HG02763 (cell line): ENCODE measurements at regions not wholly inside any gene's neighbourhood (a gene's known extent, or its start where the extent isn't known, plus 50 kb on each side); places are given as distances from the start of the nearest gene placed in this dataset.

Source experiments
- ATAC-seq: cut with Tn5 transposase; IDR thresholded peaks from one replicate; pipeline ENCODE4 v1.9.1; 2021; ENCODE audit warnings: mild to moderate bottlenecking, moderate library complexity; ENCODE audit not compliant: unreplicated experiment

GRCh38 chr2:43023791-43024514 lies 202.5 kb downstream of the ZFP36L2 start:
- no peak for ATAC-seq

- ATAC-seq = no peak
These were observed 203.5 kb downstream of the ZFP36L2 start for GRCh38 chr2:43022896-43023295.

GRCh38 chr2:43021791-43022509 lies 204.5 kb downstream of the ZFP36L2 start:
- no peak for ATAC-seq

GRCh38 chr2:43020990-43021669 lies 205.3 kb downstream of the ZFP36L2 start:
- ATAC-seq = no peak

- no peak for ATAC-seq
These were observed 206.1 kb downstream of the ZFP36L2 start for GRCh38 chr2:43020296-43020695.

- no peak for ATAC-seq
These were observed 206.7 kb downstream of the ZFP36L2 start for GRCh38 chr2:43019536-43020183.

GRCh38 chr2:43019025-43019367 lies 207.4 kb downstream of the ZFP36L2 start:
- ATAC-seq = no peak

- no peak for ATAC-seq
These were observed 208.0 kb downstream of the ZFP36L2 start for GRCh38 chr2:43018179-43019024.

- no peak for ATAC-seq
These were observed 212.5 kb downstream of the ZFP36L2 start for GRCh38 chr2:43013821-43014345.

GRCh38 chr2:43012966-43013365 lies 213.4 kb downstream of the ZFP36L2 start:
- ATAC-seq = no peak

GRCh38 chr2:43011158-43011491 lies 215.3 kb downstream of the ZFP36L2 start:
- no peak for ATAC-seq

- no peak for ATAC-seq
These were observed 215.8 kb downstream of the ZFP36L2 start for GRCh38 chr2:43010438-43011157.

- no peak for ATAC-seq
These were observed 217.0 kb downstream of the ZFP36L2 start for GRCh38 chr2:43009448-43009847.

- ATAC-seq = no peak
These were observed 216.0 kb upstream of the HAAO start for GRCh38 chr2:43008388-43008787.

- no peak for ATAC-seq
These were observed 215.5 kb upstream of the HAAO start for GRCh38 chr2:43007901-43008300.

- ATAC-seq = no peak
These were observed 214.6 kb upstream of the HAAO start for GRCh38 chr2:43006834-43007543.

GRCh38 chr2:43005975-43006833 lies 213.8 kb upstream of the HAAO start:
- no peak for ATAC-seq

- no peak for ATAC-seq
These were observed 213.0 kb upstream of the HAAO start for GRCh38 chr2:43005245-43005974.
